Activated gamma-delta T cell treated with Interleukin-2 at 50 U/mL for 16 hours (primary cell): ENCODE measurements at regions not wholly inside any gene's neighbourhood (a gene's known extent, or its start where the extent isn't known, plus 50 kb on each side); places are given as distances from the start of the nearest gene placed in this dataset.

Source experiments
- DNase-seq: peaks from one replicate; pipeline ENCODE4 v3.0.0-alpha.2; 2020

DNA sequence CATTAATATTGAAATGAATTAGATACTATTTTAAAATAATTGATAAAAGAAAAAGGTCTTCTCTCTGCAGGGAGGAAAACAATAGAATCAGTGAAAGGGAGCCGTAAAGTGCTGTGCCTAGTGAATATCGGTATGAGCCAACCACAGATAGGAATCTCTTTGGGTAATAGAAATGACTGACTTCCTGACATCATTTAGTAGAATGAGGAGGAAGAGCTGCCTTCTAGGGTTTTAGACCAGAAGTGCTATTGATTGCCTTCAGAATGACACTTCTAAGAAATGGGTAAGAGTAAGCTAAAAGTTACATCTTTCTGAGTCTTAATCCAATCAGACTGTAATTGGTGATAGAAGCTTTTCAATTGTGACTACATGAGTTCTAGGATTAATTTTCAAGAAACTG lies 134.0 kb upstream of the MAP9 start:
- DNase-seq: no peak

DNA sequence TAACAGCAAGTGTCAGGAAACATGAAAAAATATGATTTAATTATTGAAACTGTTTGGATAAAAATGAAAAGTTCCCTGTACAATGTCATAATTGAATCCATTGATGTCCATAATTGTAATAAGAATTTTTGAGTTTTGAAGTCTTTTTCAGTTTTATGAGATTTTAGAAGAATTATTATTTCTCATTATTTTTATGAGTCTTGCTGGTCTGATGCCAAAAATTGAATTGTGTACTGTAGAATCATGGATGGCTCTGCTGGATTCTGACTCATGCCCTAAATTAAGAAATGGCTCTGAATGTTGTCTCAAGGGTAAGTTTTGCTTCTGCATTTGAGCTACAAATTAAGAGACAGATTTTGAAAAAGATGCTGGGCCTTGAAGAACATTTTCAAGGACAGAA lies 132.8 kb upstream of the MAP9 start:
- DNase-seq: no peak

DNA sequence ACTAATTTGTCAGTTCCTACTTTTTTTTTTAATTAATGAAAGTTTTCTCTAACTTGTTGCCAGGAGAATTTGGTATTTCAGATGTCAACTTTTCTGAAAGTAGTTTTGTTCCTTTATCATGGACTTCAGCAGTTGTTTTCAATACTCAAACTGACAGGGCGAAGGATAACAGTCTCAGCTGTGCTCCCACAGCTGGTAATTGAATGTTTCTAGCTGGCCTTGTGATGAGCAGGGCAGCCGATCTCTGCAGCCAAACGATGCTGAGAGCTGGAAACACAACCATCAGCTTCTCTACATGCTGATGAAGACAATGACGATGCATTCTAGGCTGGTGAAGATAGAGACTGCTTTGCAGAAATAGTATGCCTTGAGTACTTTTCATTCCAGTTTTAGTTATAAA lies 130.0 kb upstream of the MAP9 start:
- DNase-seq: no peak

DNA sequence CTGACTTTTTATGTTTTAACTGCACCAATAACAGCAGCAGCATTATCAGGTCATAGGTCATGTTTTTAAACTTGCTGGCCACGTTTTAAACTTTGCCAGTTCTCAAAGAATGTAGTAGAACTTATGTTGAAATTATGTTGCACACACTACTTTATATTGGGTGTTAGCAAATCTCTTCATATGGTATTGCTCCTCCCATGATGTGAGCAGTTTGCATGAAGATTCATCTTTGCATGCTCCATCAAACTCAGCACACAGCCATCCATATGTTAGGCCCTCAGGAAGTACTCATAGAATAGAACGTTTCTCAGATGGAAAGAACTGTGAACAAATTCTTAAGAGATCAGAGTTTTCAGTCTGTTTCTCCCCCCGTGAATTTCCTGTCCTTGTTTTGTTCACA lies 128.6 kb upstream of the MAP9 start:
- no peak for DNase-seq

DNA sequence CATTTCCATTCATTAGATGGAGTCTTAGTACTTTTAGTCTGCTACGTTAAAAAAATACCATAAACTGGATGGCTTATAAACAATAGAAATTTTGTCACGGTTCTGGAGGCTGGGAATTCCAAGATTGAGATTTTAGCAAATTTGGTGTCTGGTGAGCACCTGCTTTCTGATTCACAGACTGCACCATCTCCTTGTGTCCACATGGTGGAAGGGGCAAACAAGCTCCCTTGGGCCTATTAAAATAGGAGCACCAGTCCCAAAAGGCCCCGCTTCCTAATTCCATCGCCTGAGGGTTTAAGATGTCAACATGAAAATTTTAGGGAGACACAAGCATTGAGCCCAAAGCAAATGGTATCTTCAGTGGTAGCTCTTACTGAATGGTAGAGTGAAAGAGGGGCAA lies 120.5 kb upstream of the MAP9 start:
- no peak for DNase-seq

DNA sequence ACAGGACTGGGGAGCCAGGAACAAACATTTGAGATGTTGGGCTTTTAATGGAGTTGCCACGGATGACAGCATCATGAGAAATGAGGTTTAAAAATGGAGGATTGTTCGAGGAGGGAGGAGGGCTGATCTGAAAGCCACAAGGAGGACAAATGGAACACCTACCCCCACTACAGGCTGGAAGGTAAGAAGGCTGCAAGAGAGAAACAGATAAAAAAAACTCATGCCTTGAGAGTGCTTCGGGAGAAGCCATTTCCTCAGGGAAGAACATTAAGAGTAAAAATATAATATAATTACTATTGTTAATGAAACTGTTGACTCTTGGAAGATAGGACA lies 119.5 kb upstream of the MAP9 start:
- DNase-seq: no peak

DNA sequence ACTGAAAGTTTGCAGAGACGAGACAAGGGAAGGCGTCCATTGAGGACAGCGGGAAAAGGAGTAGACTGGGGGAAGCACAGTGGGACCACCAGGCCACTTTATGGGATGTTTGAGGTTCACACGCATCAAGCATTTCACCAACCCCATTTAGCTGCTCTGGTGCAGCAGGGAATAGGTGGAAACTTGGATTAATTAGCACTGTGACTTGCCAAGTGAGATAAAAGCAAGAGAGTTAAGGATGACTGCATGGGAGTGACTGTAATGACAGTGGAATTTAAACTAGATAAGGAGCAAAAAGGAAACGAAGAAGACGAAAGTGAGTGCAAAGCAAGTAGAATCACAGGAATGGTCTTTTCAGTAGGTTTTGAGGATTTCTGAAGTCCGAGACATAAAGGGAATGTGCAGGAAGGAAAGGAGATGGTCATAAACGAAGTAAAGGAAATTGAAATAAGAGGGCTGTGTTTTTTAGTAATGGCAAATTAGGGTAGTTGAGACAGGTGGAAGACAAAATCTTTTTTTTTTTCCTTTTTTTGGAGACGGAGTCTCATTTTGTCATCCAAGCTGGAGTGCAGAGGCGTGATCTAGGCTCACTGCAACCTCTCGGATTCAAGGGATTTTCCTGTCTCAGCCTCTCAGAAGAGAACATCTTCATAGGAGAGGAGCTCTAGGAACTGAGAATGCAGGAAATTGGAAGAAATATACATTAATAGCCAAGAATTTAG lies 119.0 kb upstream of the MAP9 start:
- DNase-seq: no peak

DNA sequence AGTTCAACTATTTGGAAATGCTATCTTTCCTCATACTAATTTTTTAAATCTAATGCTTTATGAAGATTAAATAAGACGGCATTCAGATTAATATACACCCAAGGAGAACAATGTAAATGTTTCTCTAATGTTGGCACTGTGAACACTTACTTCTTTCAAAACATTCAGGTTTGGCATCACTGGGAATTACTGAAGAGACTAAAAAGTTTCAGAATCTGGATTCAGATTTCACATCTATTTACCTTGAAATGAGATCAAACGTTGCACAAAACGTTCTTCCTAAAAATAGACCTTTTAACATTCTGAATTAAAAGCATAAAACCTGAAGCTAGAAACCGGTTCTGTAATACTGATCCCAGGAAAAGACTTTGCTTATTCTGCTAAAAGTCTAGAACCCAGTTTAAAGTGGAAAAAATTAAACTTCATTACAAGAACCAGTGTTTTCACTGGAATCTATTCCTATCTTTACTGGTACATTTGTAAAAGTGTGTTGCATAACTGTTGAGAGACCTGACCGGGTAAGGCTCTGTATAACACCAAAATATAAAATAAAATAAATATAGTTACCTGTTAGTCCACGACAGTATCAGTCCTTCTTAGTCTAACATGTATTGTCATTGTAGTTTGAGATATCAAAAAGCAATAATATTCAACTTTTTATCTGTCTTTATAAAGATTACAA lies 117.4 kb upstream of the MAP9 start:
- no peak for DNase-seq

DNA sequence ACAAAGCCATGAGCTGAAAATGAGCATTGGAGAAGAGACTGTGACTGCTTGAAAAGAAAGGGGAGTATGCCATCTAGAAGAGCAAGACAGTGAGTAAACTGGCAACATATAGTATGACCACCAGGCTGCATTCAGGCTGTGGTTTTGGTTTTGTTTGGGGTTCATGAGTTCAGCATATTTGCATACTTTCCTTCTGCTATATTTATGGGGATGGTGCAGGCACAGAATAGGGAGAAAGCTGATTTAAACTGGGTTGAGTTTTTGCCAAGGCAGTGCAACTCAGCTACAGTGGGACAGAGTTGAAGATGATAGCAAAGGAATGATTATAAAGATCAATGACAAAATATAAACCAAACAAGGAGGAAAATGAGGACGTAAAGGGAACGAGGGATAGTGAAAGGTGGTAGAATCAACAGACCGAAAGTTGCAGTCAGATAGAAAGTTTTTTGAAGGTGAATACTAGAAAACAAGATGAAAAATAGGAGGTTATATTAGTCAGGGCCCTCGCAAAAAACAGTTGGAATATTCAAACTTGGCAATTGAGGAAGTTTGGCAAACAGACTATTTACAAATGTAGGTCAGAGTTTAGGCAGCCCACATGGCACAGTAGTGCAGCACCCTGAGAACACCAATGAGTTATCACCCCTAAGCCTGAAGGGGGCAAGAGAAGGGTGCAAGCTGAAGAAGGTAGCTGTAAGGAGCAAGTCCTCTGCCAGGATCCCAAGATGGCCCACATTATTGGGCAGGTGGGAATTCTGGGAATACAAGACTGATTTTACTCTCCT lies 114.8 kb upstream of the MAP9 start:
- no peak for DNase-seq

DNA sequence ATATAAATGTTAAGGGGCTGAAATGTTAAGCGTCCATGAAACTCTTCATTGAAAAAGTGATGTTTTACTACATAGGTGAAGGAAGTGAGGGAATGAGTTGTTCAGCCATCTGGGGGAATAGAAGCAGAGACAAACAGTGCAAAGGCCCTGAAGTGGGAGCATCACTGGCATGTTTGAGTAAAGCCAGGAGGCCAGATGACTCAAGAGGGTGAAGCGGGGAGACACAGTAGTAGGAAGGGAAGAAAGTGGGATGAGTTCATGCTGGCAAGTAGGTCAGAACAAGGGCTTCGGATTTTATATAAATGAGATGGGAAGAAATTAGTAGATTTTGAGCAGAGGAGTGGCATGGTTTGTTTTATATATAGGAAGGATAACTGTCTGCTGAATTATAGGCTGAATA lies 112.5 kb upstream of the MAP9 start:
- no peak for DNase-seq

DNA sequence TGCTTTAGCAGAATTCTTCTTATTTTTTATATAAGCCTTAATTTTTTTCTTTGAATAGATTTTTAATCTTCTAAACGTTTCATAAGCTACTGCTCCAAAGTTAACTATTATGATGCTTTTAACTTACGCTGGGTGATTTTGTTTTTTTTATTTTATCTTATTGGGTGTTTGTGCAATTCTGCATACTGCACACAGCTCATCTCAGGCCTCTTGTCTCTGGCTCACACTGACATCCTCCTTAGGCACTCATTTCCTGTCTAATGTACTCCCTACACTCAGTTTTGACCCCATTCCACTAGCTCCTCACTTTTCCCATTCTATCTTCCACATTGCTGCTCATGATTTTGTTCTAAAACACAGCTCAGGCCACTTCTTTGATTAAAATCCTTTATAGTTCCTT lies 111.9 kb upstream of the MAP9 start:
- no peak for DNase-seq

DNA sequence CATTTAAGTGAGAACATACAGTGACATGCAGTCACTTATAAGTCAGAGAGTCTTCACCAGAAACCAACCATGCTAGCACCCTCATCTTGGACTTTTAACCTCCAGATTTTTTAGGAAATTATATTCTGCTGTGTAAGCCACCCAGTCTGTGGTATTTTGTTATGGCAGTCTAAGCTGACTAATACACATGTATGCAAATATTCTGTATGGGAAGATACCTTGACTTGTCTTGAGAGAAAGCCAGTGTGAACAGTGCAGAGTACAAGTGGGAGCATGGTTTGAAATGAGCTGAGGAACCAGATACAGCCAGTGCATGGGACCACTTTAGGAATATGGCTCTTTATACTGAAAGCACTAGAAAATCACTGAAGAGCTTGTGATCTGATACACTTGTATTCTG lies 110.4 kb upstream of the MAP9 start:
- DNase-seq: no peak

DNA sequence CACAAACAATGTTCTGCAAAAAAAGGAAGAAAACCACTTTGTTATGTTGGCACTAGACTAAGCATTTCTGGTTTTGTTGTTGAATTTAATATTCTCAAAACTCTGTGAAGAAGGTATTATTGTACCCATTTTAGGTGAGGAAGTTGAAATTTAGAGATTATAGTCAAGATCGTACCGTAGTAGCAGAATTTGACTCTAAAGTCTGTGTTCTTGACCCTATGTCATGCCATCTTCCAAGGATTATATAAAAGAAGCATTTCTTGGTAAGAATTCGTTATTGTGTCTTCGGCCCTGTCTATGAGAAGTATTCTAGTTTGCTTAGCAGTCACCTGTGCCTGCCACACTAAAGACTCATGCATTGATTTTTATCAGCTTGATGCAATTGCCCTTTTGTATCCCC lies 104.4 kb upstream of the MAP9 start:
- DNase-seq: no peak

DNA sequence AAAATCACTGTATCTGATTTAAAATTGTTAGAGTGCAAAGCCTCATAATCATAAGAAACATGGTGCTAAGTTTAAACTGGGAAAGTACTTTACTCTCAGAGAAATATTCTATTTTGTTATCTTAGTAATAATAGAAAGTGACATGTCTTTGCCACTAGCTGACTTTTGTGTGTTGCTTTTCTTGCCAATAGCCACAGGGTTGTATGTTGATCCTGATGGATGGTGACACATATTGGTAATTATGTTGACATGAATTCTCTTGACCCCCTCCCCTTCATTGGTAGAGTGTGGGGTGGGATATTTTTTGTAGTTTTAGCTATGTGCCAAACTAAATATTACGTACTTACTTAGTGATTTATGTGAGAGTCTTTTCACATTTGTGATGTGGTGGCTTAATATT lies 103.1 kb upstream of the MAP9 start:
- DNase-seq: no peak

DNA sequence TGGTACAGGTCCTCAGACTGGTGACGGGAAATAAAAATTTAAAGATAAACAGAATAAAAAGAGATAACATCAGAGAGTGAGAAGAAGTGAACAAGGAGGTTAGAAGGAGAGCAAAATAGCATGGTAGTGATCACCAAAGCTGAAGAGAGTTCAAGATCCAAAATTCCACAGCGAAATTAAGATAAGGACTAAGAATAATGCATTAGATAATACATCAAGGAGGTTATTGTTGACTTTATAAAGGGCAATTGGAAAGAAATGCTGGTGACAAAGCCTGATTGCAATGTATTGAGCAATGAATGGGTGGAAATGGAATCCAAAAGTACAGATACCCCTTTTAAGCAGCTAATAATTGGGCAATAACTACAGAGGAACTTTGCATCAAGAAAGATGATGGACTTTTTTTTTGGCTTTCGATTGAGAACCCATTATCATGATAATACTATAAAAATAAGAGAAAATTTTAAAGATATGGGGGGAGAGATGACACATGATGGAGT lies 101.6 kb upstream of the MAP9 start:
- no peak for DNase-seq

DNA sequence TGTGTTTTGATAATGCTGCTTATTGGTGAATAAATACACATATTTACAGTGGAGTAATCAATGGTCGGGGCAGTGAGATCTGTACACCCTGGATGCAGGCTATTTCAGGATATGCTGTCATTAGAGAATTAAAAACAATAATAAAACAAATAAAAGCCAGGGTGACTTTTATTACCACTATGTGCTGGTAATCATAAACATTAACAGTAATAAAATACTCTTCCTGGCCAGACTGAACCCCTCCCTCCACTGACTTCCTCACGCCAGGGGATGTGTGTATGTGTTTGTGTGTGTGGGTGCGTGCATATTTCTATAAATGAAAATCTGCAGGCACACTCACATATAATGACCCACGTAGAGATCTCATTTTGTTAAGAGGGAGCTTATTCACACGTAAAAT lies 98.0 kb upstream of the MAP9 start:
- no peak for DNase-seq

DNA sequence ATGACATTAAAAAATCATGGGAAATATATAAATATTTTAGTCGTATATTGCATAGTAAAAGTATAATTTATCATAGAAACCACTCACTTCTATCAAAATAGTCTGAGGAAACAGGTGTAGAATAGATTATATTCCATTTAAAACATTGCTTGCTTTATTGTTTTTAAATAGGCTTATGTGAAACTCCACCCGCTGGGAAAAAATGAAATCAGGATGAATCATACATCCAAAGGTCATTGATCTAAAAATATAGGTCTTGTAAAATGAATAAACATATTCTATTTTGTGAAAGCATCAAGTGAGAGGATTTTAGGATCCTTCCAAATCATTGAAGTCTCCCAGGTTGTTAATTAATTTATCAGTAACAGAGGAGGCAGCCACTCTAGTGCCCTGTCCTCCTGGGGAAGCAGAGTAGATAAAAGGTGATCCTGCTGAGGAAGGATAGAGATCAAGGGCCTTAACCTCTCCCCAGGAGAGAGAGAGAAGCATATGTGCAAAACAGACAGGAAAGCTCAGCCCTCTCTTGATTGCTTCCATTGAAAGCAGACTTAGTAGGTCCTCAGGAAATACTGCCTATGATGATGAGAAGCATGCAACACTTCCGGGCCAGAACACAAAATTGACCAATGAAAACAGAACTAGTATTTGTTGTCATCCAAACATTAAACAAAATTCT lies 96.8 kb upstream of the MAP9 start:
- no peak for DNase-seq

DNA sequence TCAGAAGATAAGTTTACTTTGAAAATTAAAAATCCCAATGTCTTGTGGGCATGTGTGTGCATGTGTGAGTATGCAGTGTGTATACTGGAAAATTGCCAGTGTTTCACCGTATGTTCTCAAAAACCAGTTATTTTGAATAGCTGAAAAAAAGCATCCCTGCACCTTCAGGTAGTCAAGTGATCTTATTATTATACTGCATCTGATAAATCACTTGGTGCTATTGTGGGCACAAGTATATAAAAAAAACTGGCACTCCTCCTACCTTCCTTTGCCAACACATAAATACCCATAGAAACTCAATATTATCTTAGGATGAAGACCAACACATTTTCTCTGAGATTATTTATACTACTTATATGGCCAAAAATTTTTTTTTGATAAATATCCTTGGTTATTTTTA lies 91.5 kb upstream of the MAP9 start:
- no peak for DNase-seq

DNA sequence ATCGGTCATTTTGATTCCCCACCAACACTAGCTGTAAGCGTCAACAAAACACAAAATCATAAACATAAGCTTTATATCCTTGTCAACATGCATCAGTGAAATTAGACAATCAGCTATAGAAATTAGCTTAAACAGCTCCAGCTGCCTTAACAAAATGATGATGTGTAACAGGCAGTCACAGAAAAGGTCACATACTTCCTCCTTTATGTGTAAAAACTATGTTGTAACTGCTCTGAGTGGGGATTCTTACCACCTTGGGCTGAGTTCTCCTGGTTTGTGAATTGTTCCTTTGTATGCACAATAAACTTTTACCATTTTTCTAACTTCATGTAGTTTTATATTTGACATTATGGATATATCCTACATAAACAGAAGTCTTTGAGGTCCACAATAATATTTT lies 73.9 kb upstream of the MAP9 start:
- no peak for DNase-seq

DNA sequence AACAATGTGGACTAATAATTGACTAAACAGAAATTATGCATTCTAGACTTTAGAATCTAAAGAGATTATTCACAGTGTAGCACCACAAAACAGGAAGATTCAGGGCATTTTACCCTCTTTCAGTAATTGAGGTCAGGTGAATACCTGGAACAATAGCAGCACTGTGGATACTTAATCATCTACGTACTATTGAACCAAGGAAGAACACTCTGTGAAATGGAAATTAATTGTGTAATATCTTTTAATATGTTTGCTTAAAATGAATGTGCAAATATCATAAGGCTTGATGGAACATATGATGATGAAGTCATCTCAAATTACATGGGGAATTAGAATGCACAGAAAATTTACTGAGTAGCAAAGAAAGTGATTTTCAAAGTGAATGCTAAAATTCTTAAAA lies 68.5 kb upstream of the MAP9 start:
- DNase-seq: no peak

DNA sequence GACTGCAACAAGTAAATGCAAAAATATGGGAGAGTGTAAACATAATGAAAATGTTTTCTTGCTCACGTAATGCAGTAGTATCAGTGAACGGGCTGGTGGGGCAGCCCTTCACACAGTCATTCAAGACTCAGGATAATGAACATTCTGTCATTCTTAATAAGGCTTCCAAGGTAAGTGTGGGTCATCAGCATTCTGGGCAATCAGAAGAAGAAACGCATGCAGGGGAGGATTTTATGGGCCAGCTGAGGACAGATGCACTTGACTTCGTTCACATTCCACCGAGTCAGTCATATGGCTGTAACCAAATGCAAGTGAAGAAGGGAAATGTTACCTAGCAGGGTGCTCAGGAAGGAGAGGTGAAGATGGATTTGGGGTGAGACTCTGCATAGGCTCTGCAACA lies 68.0 kb upstream of the MAP9 start:
- no peak for DNase-seq

DNA sequence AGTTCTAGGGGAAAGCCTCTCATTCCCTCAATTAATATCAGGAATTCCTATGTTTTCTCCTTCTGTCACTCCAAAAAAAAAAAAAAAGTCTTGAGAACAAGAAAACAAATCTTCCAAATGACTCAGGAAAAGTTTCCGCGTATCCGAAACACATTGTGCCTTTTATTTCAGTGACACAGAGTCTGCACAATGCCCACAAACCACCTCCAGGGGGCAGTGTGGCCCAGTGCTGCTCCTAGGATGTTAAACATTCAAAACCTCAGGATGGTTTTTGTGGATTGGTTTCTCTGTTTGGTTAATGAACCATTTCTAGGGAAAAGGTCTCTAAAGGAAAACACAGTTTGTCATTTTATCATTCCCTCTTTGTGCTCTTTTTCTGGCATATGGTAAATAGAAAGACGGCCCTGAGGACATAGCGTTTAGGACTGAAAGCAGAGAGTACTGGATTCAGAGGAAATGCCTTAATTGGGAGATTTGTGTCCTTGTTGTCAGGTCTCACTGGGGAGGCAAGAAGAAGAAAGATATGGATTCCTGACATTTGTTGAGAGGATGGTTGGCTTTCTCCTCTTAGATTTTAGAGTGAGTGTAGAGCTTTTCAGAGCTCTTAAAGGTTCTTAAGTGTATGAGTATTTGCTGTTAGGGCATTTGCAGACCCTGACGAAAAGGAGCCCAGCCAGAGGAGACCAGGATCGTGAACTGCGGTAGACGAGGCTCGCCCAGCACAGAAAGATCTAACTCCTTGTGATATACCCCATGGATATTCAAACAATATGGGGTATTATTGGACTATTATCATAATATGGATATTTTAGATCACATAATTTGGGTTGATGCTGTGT lies 65.7 kb upstream of the MAP9 start:
- peak; percentile 58 for DNase-seq

DNA sequence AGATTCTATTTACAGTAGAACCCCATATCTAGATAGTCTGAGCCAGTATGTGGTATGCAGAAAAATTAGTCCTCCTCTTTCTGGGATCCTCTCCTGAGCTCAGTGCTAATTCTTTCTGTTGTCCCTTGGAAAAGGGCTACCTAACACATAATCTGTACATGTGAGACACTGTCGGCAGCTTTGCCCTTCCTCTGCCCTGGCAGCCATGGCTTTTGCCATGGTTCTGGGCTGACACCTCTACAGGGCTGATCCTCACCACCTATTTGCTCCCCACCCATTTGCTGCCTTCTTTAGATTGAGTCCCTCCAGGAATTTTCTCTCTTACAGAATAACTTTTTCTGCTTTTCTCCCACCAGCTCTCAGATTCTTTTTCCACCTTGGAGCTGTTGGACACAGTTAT lies 64.7 kb upstream of the MAP9 start:
- no peak for DNase-seq
